CD14-positive monocyte (primary cell): ENCODE measurements at regions not wholly inside any gene's neighbourhood (a gene's known extent, or its start where the extent isn't known, plus 50 kb on each side); places are given as distances from the start of the nearest gene placed in this dataset.

Experiments
- DNase-seq, 3 donors: peaks; one replicate each; pipeline ENCODE4 v3.0.0-alpha.2; 2011 to 2022
- H2AFZ ChIP-seq: 2 replicates; pipeline ENCODE4 v1.6.0; 2012; ENCODE audit warnings: mild to moderate bottlenecking, low read depth, low read length, inconsistent platforms; ENCODE audit not compliant: insufficient read depth, poor library complexity, severe bottlenecking
- H3K27ac ChIP-seq, 2 donors: 1 replicate in 1 of 2; 2 replicates in 1 of 2; pipeline ENCODE4 v1.5.1; 2012 to 2013; ENCODE audit warnings: low read length in 2 of 2, control low read depth in 1 of 2, inconsistent platforms in 1 of 2, low read depth in 1 of 2, mild to moderate bottlenecking in 1 of 2
- H3K27me3 ChIP-seq, 2 donors: one replicate each; pipeline versions ENCODE4 v1.6.0 to v1.6.1; 2011 to 2013; ENCODE audit warnings: low read length in 2 of 2; ENCODE audit not compliant: control insufficient read depth in 2 of 2, insufficient read depth in 2 of 2
- H3K36me3 ChIP-seq, 2 donors: replicated peaks in 1 of 2; 1 replicate in 1 of 2; 2 replicates in 1 of 2; pipeline versions ENCODE4 v1.5.1 to v1.6.1; 2012 to 2013; ENCODE audit warnings: low read length in 2 of 2, control low read depth in 1 of 2, inconsistent platforms in 1 of 2, mild to moderate bottlenecking in 1 of 2; ENCODE audit not compliant: insufficient read depth in 2 of 2, control insufficient read depth in 1 of 2
- H3K4me1 ChIP-seq, 2 donors: 1 replicate in 1 of 2; 2 replicates in 1 of 2; pipeline versions ENCODE4 v1.5.1 to v1.6.1; 2012 to 2013; ENCODE audit warnings: low read length in 2 of 2, control low read depth in 1 of 2, inconsistent platforms in 1 of 2, mild to moderate bottlenecking in 1 of 2, moderate library complexity in 1 of 2; ENCODE audit not compliant: insufficient read depth in 2 of 2, control insufficient read depth in 1 of 2
- H3K4me2 ChIP-seq: replicated peaks from 2 replicates; pipeline ENCODE3; 2012; ENCODE audit warnings: low read length, moderate library complexity, mild to moderate bottlenecking; ENCODE audit not compliant: poor library complexity, severe bottlenecking; ENCODE audit errors: extremely low read depth
- H3K4me3 ChIP-seq, 3 experiments: fragments of 200-600 bp in 1 of 3; sonication (generic) in 1 of 3; replicated peaks in 1 of 3; 1 replicate in 2 of 3; 2 replicates in 1 of 3; pipeline ENCODE4 v1.5.1; 2011 to 2013; ENCODE audit warnings: low read length in 3 of 3, mild to moderate bottlenecking in 3 of 3, control low read depth in 2 of 3, low read depth in 2 of 3, inconsistent platforms in 1 of 3, moderate library complexity in 1 of 3
- H3K79me2 ChIP-seq: 2 replicates; pipeline ENCODE4 v1.6.0; 2012; ENCODE audit warnings: mild to moderate bottlenecking, control low read depth, inconsistent platforms, low read length, moderate library complexity; ENCODE audit not compliant: insufficient read depth
- H3K9ac ChIP-seq: 2 replicates; pipeline ENCODE4 v1.6.0; 2017; ENCODE audit warnings: low read length, mild to moderate bottlenecking; ENCODE audit not compliant: insufficient read depth, poor library complexity, severe bottlenecking
- H3K9me3 ChIP-seq, 2 donors: replicated peaks in 1 of 2; 1 replicate in 1 of 2; 2 replicates in 1 of 2; pipeline versions ENCODE4 v1.5.1 to v1.6.1; 2012 to 2013; ENCODE audit warnings: low read length in 2 of 2, control low read depth in 1 of 2; ENCODE audit not compliant: control insufficient read depth in 1 of 2, insufficient read depth in 1 of 2
- H4K20me1 ChIP-seq: 2 replicates; pipeline ENCODE4 v1.6.0; 2012; ENCODE audit warnings: mild to moderate bottlenecking, low read length, control low read depth, moderate library complexity; ENCODE audit not compliant: insufficient read depth
- H3K27ac Mint-ChIP-seq, 7 donors: one replicate each; pipeline ENCODE4 v1.8.0; 2020; ENCODE audit warnings: mild to moderate bottlenecking in 7 of 7, mixed read lengths in 7 of 7, moderate library complexity in 6 of 7, inconsistent platforms in 2 of 7
- H3K27me3 Mint-ChIP-seq, 3 donors: one replicate each; pipeline ENCODE4 v1.8.0; 2021 to 2022; ENCODE audit warnings: low read depth in 3 of 3, mild to moderate bottlenecking in 3 of 3, mixed read lengths in 3 of 3, moderate library complexity in 3 of 3, inconsistent platforms in 1 of 3
- H3K36me3 Mint-ChIP-seq, 2 donors: one replicate each; pipeline ENCODE4 v1.8.0; 2020; ENCODE audit warnings: mixed read lengths in 2 of 2, inconsistent platforms in 1 of 2, mild to moderate bottlenecking in 1 of 2
- H3K4me1 Mint-ChIP-seq: one replicate; pipeline ENCODE4 v1.8.0; 2020; ENCODE audit warnings: mild to moderate bottlenecking, mixed read lengths
- H3K4me3 Mint-ChIP-seq, 2 donors: one replicate each; pipeline ENCODE4 v1.8.0; 2020; ENCODE audit warnings: mild to moderate bottlenecking in 2 of 2, mixed read lengths in 2 of 2, moderate library complexity in 1 of 2
- H3K9me3 Mint-ChIP-seq, 7 donors: one replicate each; pipeline ENCODE4 v1.8.0; 2020 to 2022; ENCODE audit warnings: mixed read lengths in 7 of 7, mild to moderate bottlenecking in 6 of 7, moderate library complexity in 6 of 7, inconsistent platforms in 2 of 7
- WGBS: methylation state at CpG from one replicate; pipeline ENCODE4 v1.1.5; 2013; ENCODE audit warnings: missing lambda C conversion rate; ENCODE audit not compliant: insufficient coverage; 5-methylcytosine and 5-hydroxymethylcytosine counted together
- intact Hi-C, 2 donors: fragments of 100-400 bp; cut with micrococcal nuclease; formaldehyde crosslinking; loops; one replicate each; pipeline versions ENCODE4 v1.15.0 to v1.15.1; 2023
- TF ChIP-seq, protein P1 (sequence below): fragments of 200-600 bp; IDR thresholded peaks from one replicate; pipeline ENCODE4 v1.8.0; 2022; ENCODE audit warnings: antibody characterized with exemption, mild to moderate bottlenecking

- H3K79me2 ChIP-seq, result no peaks in the 10 kb centered on the region
- H3K36me3 Mint-ChIP-seq, result no peaks in the 10 kb centered on the region
- no peak overlapping the region for H3K4me3 ChIP-seq
- H2AFZ ChIP-seq, result no peak overlapping the region
- H3K9me3 ChIP-seq, result peaks cover 8% of the 10 kb centered on the region in 2 donors
- no peaks in the 10 kb centered on the region for H3K27me3 ChIP-seq
- no peaks in the 10 kb centered on the region for H3K36me3 ChIP-seq
- TF ChIP-seq, protein P1, sequence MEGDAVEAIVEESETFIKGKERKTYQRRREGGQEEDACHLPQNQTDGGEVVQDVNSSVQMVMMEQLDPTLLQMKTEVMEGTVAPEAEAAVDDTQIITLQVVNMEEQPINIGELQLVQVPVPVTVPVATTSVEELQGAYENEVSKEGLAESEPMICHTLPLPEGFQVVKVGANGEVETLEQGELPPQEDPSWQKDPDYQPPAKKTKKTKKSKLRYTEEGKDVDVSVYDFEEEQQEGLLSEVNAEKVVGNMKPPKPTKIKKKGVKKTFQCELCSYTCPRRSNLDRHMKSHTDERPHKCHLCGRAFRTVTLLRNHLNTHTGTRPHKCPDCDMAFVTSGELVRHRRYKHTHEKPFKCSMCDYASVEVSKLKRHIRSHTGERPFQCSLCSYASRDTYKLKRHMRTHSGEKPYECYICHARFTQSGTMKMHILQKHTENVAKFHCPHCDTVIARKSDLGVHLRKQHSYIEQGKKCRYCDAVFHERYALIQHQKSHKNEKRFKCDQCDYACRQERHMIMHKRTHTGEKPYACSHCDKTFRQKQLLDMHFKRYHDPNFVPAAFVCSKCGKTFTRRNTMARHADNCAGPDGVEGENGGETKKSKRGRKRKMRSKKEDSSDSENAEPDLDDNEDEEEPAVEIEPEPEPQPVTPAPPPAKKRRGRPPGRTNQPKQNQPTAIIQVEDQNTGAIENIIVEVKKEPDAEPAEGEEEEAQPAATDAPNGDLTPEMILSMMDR, result no peak
- no peaks in the 10 kb centered on the region for H4K20me1 ChIP-seq
- intact Hi-C loops, result no loop called here
- H3K4me1 Mint-ChIP-seq, result no peaks in the 10 kb centered on the region
- H3K4me3 Mint-ChIP-seq, result no peak overlapping the region
- DNase-seq, result no peak
- H3K9me3 Mint-ChIP-seq, result peaks cover 0 to 7% (median 3%) of the 10 kb centered on the region in 7 donors
- no peak overlapping the region for H3K4me2 ChIP-seq
- H3K9ac ChIP-seq, result no peak overlapping the region
- H3K27me3 Mint-ChIP-seq, result no peaks in the 10 kb centered on the region
- H3K27ac ChIP-seq, result no peak overlapping the region
- WGBS, result no CpG with 5 or more reads among the region's 2 CpGs
- H3K4me1 ChIP-seq, result no peaks in the 10 kb centered on the region
- no peak overlapping the region for H3K27ac Mint-ChIP-seq
These were observed 449.1 kb downstream of the PIK3C3 start for GRCh38 chr18:42404151-42404550.

- H3K27ac Mint-ChIP-seq, result no peak overlapping the region
- Histone ChIP-seq H4K20me1 (no peaks in the 10 kb centered on the region), H3K79me2 (no peaks in the 10 kb centered on the region), H2AFZ (no peak overlapping the region), H3K4me2 (no peak overlapping the region), H3K4me1 (no peaks in the 10 kb centered on the region), H3K36me3 (no peaks in the 10 kb centered on the region), H3K27ac (no peak overlapping the region), H3K9ac (no peak overlapping the region), H3K27me3 (no peaks in the 10 kb centered on the region), H3K4me3 (no peak overlapping the region), H3K9me3 (peaks cover 8 to 12% of the 10 kb centered on the region in 2 donors)
- no peaks in the 10 kb centered on the region for H3K4me1 Mint-ChIP-seq
- intact Hi-C loops, result no loop called here
- peaks cover 3 to 9% (median 7%) of the 10 kb centered on the region in 7 donors for H3K9me3 Mint-ChIP-seq
- DNase-seq, result no peak
- TF ChIP-seq, protein P1, result no peak
- H3K4me3 Mint-ChIP-seq, result no peak overlapping the region
- H3K27me3 Mint-ChIP-seq, result no peaks in the 10 kb centered on the region
- no peaks in the 10 kb centered on the region for H3K36me3 Mint-ChIP-seq
- 74% methylated on average over 5 of the region's 5 CpGs for whole genome bisulfite sequencing
These were observed 454.0 kb downstream of the PIK3C3 start for GRCh38 chr18:42409005-42409404.
